ENCODE measurements at regions not wholly inside any gene's neighbourhood (a gene's known extent, or its start where the extent isn't known, plus 50 kb on each side); places are given as distances from the start of the nearest gene placed in this dataset.
"Not testable (repeated sequence)": the region's sequence is repeated elsewhere in the genome, so short reads cannot be mapped to it uniquely, and the experiment has no call there.

GRCh38 chr2:225820826-225821225 is 421.3 kb downstream of the NYAP2 start:
- no peaks in the 10 kb centered on the region for H3K36me3 ChIP-seq (replicated peaks; ENCODE audit: insufficient read depth, low read depth)
- H3K27me3 ChIP-seq: no peaks in the 10 kb centered on the region
- no peak overlapping the region for H3K4me2 ChIP-seq
- TF ChIP-seq EZH2 (IDR thresholded peaks at IDR 0.05; ENCODE audit: borderline replicate concordance) (no peak), CTCF (IDR thresholded peaks at IDR 0.05; ENCODE audit: poor library complexity) (no peak), EZH2phosphoT487 (IDR thresholded peaks at IDR 0.05; ENCODE audit: low read depth, severe bottlenecking, unreplicated experiment) (no peak)
- 83% methylated on average over 7 of the region's 7 CpGs for WGBS (ENCODE audit: low lambda C conversion rate, missing lambda C conversion rate)
- no peak overlapping the region for H2AFZ ChIP-seq
- no peaks in the 10 kb centered on the region for H3K9me3 ChIP-seq (ENCODE audit: low read depth)
- H3K27ac ChIP-seq: no peak overlapping the region
- H3K79me2 ChIP-seq: no peaks in the 10 kb centered on the region
- no peaks in the 10 kb centered on the region for H3K4me1 ChIP-seq (ENCODE audit: insufficient read depth)
- no peaks in the 10 kb centered on the region for H3K9me2 ChIP-seq (replicated peaks; ENCODE audit: insufficient read depth)
- DNase-seq (ENCODE audit: low spot score): no peak
- H4K20me1 ChIP-seq (ENCODE audit: insufficient read depth, poor library complexity, severe bottlenecking): no peaks in the 10 kb centered on the region
- H3K4me3 ChIP-seq: no peak overlapping the region

- no peak for DNase-seq (ENCODE audit: low spot score)
- no peak overlapping the region for H2AFZ ChIP-seq
- H3K9me3 ChIP-seq (ENCODE audit: low read depth): no peaks in the 10 kb centered on the region
- TF ChIP-seq CTCF (IDR thresholded peaks at IDR 0.05; ENCODE audit: poor library complexity) (no peak), EZH2 (IDR thresholded peaks at IDR 0.05; ENCODE audit: borderline replicate concordance) (no peak), EZH2phosphoT487 (IDR thresholded peaks at IDR 0.05; ENCODE audit: low read depth, severe bottlenecking, unreplicated experiment) (no peak)
- H3K27me3 ChIP-seq: no peaks in the 10 kb centered on the region
- no peak overlapping the region for H3K27ac ChIP-seq
- H3K4me3 ChIP-seq: no peak overlapping the region
- H3K79me2 ChIP-seq: no peaks in the 10 kb centered on the region
- H3K4me2 ChIP-seq: no peak overlapping the region
- no peaks in the 10 kb centered on the region for H4K20me1 ChIP-seq (ENCODE audit: insufficient read depth, poor library complexity, severe bottlenecking)
- H3K9me2 ChIP-seq (replicated peaks; ENCODE audit: insufficient read depth): no peaks in the 10 kb centered on the region
- H3K36me3 ChIP-seq (replicated peaks; ENCODE audit: insufficient read depth, low read depth): no peaks in the 10 kb centered on the region
- H3K4me1 ChIP-seq (ENCODE audit: insufficient read depth): no peaks in the 10 kb centered on the region
These were observed 415.0 kb downstream of the NYAP2 start for GRCh38 chr2:225814554-225814953.

- Histone ChIP-seq H3K36me3 (replicated peaks; ENCODE audit: insufficient read depth, low read depth) (no peaks in the 10 kb centered on the region), H3K27me3 (no peaks in the 10 kb centered on the region), H3K79me2 (no peaks in the 10 kb centered on the region), H3K4me2 (no peak overlapping the region), H3K4me3 (no peak overlapping the region), H3K9me3 (ENCODE audit: low read depth) (no peaks in the 10 kb centered on the region), H3K27ac (no peak overlapping the region), H4K20me1 (ENCODE audit: insufficient read depth, poor library complexity, severe bottlenecking) (no peaks in the 10 kb centered on the region), H2AFZ (no peak overlapping the region), H3K9me2 (replicated peaks; ENCODE audit: insufficient read depth) (no peaks in the 10 kb centered on the region), H3K4me1 (ENCODE audit: insufficient read depth) (no peaks in the 10 kb centered on the region)
- no peak for DNase-seq (ENCODE audit: low spot score)
- WGBS (ENCODE audit: low lambda C conversion rate, missing lambda C conversion rate): 70% methylated on average over 1 of the region's 1 CpG
- TF ChIP-seq EZH2 (IDR thresholded peaks at IDR 0.05; ENCODE audit: borderline replicate concordance) (no peak), CTCF (IDR thresholded peaks at IDR 0.05; ENCODE audit: poor library complexity) (no peak), EZH2phosphoT487 (IDR thresholded peaks at IDR 0.05; ENCODE audit: low read depth, severe bottlenecking, unreplicated experiment) (no peak)
These were observed 406.6 kb downstream of the NYAP2 start for GRCh38 chr2:225806105-225806504.

- H3K4me2 ChIP-seq; DNase-seq (ENCODE audit: low spot score); H3K27ac ChIP-seq; H3K4me1 ChIP-seq (ENCODE audit: insufficient read depth); H3K79me2 ChIP-seq; H4K20me1 ChIP-seq (ENCODE audit: insufficient read depth, poor library complexity, severe bottlenecking); H3K36me3 ChIP-seq (replicated peaks; ENCODE audit: insufficient read depth, low read depth); H3K4me3 ChIP-seq; H3K9me2 ChIP-seq (replicated peaks; ENCODE audit: insufficient read depth); H3K9me3 ChIP-seq (ENCODE audit: low read depth); H2AFZ ChIP-seq; H3K27me3 ChIP-seq: not testable (repeated sequence)
- WGBS (ENCODE audit: low lambda C conversion rate, missing lambda C conversion rate): 79% methylated on average over 1 of the region's 1 CpG
These were observed 402.6 kb downstream of the NYAP2 start for GRCh38 chr2:225802076-225802475.

Measured in hepatocyte (in vitro differentiated cells).